Activated B cell treated with CpG ODN at 0.5 μM for 24 hours (primary cell): ENCODE measurements at regions not wholly inside any gene's neighbourhood (a gene's known extent, or its start where the extent isn't known, plus 50 kb on each side); places are given as distances from the start of the nearest gene placed in this dataset.
"Not testable (repeated sequence)": the region's sequence is repeated elsewhere in the genome, so short reads cannot be mapped to it uniquely, and the experiment has no call there.

Experiments
- ATAC-seq: fragments of 200-7000 bp; cut with Tn5 transposase; one replicate; pipeline ENCODE4 v1.10.0; 2021; ENCODE audit warnings: low read depth, mild to moderate bottlenecking, moderate library complexity
- CTCF ChIA-PET: fragments of 350-600 bp; sonication (Branson Sonifier 250); formaldehyde crosslinking; loops from one replicate; lab custom pipeline; 2021; ENCODE audit warnings: antibody characterized with exemption; lab: Charles Lee
- POLR2A ChIA-PET: fragments of 350-600 bp; sonication (Branson Sonifier 250); formaldehyde crosslinking; loops from one replicate; lab custom pipeline; 2021; ENCODE audit warnings: antibody characterized with exemption; lab: Charles Lee
- DNase-seq: peaks from one replicate; pipeline ENCODE4 v3.0.0; 2022
- H3K27ac Mint-ChIP-seq: one replicate; pipeline ENCODE4 v1.8.0; 2020; ENCODE audit warnings: mixed read lengths
- H3K27me3 Mint-ChIP-seq: one replicate; pipeline ENCODE4 v1.8.0; 2021; ENCODE audit warnings: mixed read lengths
- H3K36me3 Mint-ChIP-seq: one replicate; pipeline ENCODE4 v1.8.0; 2021; ENCODE audit warnings: low read depth, mixed read lengths
- H3K4me1 Mint-ChIP-seq: one replicate; pipeline ENCODE4 v1.8.0; 2021; ENCODE audit warnings: mixed read lengths
- H3K4me3 Mint-ChIP-seq: one replicate; pipeline ENCODE4 v1.8.0; 2020; ENCODE audit warnings: mild to moderate bottlenecking, mixed read lengths
- H3K9me3 Mint-ChIP-seq: one replicate; pipeline ENCODE4 v1.8.0; 2020; ENCODE audit warnings: mixed read lengths
- intact Hi-C: fragments of 100-400 bp; cut with micrococcal nuclease; formaldehyde crosslinking; loops from one replicate; pipeline ENCODE4 v1.15.1; 2024
- TF ChIP-seq, protein P1 (sequence below): fragments of 200-600 bp; IDR thresholded peaks from one replicate; pipeline ENCODE4 v1.8.0; 2022; ENCODE audit warnings: antibody characterized with exemption, mild to moderate bottlenecking

DNA sequence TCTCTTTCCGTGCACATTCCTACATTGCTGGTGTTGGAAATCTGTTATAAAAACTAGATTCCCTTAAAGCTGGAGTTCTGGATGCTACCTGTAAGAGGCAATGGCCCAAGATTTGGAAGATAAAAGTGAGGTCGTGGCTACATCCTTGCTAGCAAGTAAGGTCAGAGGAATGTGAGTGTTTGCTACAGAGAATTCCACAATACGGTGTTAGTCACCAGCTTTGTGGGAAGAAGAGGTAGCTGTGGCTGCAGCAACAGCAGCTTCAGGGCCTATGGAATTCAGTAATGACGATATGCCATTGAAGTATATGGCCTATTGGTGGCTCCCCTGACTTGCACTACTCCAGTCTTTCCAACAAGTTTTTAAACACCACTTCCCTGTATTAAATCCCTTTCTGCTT lies 227.7 kb upstream of the TMEM260 start:
- ATAC-seq (no peak), DNase-seq (no peak)
- Mint-ChIP-seq H3K4me3 (no peak overlapping the region), H3K9me3 (peaks cover 7% of the 10 kb centered on the region), H3K36me3 (no peaks in the 10 kb centered on the region), H3K4me1 (no peaks in the 10 kb centered on the region), H3K27me3 (no peaks in the 10 kb centered on the region), H3K27ac (no peak overlapping the region)
- ChIA-PET POLR2A (no interaction called here), CTCF (no interaction called here)
- TF ChIP-seq, protein P1, sequence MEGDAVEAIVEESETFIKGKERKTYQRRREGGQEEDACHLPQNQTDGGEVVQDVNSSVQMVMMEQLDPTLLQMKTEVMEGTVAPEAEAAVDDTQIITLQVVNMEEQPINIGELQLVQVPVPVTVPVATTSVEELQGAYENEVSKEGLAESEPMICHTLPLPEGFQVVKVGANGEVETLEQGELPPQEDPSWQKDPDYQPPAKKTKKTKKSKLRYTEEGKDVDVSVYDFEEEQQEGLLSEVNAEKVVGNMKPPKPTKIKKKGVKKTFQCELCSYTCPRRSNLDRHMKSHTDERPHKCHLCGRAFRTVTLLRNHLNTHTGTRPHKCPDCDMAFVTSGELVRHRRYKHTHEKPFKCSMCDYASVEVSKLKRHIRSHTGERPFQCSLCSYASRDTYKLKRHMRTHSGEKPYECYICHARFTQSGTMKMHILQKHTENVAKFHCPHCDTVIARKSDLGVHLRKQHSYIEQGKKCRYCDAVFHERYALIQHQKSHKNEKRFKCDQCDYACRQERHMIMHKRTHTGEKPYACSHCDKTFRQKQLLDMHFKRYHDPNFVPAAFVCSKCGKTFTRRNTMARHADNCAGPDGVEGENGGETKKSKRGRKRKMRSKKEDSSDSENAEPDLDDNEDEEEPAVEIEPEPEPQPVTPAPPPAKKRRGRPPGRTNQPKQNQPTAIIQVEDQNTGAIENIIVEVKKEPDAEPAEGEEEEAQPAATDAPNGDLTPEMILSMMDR: no peak
- intact Hi-C loops: no loop called here

DNA sequence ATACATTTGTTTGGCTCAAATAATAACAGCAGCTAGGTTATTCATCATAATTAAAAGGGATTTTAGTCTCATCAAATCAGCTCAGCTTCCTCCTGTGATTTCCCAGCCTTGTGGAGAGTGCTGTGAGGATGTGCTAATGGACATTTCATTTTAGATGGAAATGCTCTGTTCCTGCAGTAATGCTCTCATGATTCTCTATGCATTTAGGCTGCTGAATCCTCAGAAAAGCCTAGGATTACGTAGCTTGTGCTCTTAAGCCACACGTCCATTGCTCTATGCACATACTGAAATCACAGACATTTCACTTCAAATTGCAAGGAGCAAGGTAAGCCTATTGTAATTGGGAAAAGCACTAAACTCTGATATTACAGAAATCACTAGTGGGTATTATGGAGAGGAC lies 226.6 kb upstream of the TMEM260 start:
- Mint-ChIP-seq H3K4me3 (no peak overlapping the region), H3K4me1 (no peaks in the 10 kb centered on the region), H3K27me3 (no peaks in the 10 kb centered on the region), H3K36me3 (no peaks in the 10 kb centered on the region), H3K9me3 (peaks cover 7% of the 10 kb centered on the region), H3K27ac (no peak overlapping the region)
- ATAC-seq: no peak
- TF ChIP-seq, protein P1: no peak
- ChIA-PET CTCF (no interaction called here), POLR2A (no interaction called here)
- intact Hi-C loops: no loop called here
- no peak for DNase-seq

DNA sequence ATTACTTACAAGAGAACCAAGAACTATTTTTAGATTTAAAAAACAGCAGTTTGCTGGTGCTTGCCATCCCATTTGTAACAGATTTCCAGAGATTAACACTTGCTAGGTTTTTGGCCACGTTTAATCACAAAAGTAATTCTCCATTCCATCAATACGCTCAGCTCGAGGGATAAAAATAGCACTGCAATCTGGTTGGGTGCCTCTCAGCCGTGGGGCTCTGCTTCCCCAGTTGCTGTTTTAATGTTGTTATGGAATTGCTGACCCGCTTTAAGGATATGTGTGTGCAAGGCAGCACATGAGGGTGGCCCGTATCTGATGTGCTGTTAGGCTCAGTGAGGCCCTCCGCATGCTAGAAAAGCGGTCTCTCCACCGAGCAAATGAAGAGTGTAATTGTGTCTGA lies 222.2 kb upstream of the TMEM260 start:
- ChIA-PET CTCF (no interaction called here), POLR2A (no interaction called here)
- H3K27ac Mint-ChIP-seq: no peak overlapping the region
- intact Hi-C loops: no loop called here
- TF ChIP-seq, protein P1: no peak
- ATAC-seq (no peak), DNase-seq (no peak)
- no peaks in the 10 kb centered on the region for H3K27me3 Mint-ChIP-seq
- no peaks in the 10 kb centered on the region for H3K9me3 Mint-ChIP-seq
- H3K4me1 Mint-ChIP-seq: no peaks in the 10 kb centered on the region
- no peak overlapping the region for H3K4me3 Mint-ChIP-seq
- no peaks in the 10 kb centered on the region for H3K36me3 Mint-ChIP-seq

DNA sequence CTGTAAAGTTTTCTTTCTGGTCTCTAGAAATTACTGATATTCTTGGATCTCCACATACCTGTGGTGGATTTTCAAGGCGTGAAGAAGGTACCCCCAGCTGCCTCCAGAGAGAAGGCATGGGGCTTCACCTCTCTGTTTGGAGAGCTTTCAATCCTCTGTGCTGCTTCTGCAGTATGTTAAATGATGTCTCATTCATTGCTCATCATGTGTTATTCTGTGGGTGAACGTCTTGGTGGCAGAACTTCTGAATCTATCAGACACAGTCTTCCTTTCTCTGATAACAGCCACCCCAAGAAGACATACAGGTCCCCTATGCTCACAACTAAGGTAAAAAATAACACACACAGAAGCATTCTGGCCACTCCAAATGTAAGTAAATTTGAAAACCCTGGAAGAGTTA lies 221.3 kb upstream of the TMEM260 start:
- ChIA-PET CTCF (no interaction called here), POLR2A (no interaction called here)

DNA sequence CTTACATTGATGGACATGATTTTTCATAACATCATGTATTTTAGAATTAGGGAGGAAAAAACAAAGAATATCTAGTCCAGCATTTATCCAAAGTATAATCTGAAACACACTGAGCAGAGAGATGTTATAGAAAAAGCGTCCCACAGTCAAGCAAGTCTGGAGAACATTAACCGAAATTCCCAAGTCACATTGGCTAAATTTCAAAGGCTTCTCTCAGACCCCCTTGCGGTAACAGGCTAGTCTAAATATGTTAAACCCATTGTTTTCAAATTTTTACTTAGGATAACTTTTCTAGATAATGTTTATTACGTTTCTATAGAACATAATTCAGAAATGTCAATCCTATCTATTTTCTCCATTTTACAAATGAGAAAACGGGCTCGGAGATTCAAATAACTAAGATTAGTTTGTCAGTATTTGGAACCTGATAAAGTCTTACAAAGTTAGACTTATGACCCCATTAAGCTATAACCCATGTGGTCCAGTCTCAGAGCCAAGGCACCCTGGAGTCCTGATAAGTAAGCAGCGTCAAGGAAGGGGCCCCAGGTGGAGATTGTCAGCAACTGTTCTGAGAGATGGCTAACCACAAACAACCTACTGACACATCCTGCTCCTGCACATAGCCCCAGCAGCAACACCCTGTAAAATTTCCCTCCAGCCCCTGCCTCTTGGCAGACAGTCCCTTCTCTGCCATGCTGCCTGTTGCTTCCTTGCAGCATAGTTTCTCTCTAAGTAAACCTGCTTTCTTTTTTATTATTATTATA lies 220.6 kb upstream of the TMEM260 start:
- no peak for DNase-seq
- POLR2A ChIA-PET: no interaction called here
- no peak overlapping the region for H3K27ac Mint-ChIP-seq
- CTCF ChIA-PET: no interaction called here
- H3K4me1 Mint-ChIP-seq: no peaks in the 10 kb centered on the region
- ATAC-seq: no peak
- H3K9me3 Mint-ChIP-seq: no peaks in the 10 kb centered on the region
- H3K36me3 Mint-ChIP-seq: no peaks in the 10 kb centered on the region
- no peak overlapping the region for H3K4me3 Mint-ChIP-seq
- intact Hi-C loops: no loop called here
- TF ChIP-seq, protein P1: no peak
- peaks cover 2% of the 10 kb centered on the region for H3K27me3 Mint-ChIP-seq

More for the DNA sequence above, 221.3 kb upstream of the TMEM260 start:
- no peaks in the 10 kb centered on the region for H3K4me1 Mint-ChIP-seq
- intact Hi-C loops: no loop called here
- H3K4me3 Mint-ChIP-seq: no peak overlapping the region
- TF ChIP-seq, protein P1: no peak
- H3K27me3 Mint-ChIP-seq: peaks cover 2% of the 10 kb centered on the region
- H3K9me3 Mint-ChIP-seq: no peaks in the 10 kb centered on the region
- DNase-seq (no peak), ATAC-seq (no peak)
- H3K27ac Mint-ChIP-seq: no peak overlapping the region
- H3K36me3 Mint-ChIP-seq: no peaks in the 10 kb centered on the region

DNA sequence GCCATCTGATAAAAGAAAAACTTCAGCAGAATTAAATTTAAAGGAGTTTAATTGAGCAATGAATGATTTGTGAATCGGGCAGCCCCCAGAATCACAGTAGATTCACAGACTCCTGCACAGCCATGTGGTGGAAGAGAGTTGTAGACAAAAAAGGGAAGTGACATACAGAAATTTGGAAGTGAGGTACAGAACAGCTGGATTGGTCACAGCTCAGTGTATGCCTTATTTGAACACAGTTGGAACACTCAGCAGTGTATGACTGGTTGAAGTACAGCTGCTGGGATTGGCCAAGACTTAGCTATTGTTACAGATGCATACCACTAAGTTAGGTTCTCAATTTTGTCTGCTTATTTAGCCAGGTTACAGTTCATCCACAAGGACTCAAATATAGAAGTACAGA lies 213.9 kb upstream of the TMEM260 start:
- DNase-seq, H3K27ac Mint-ChIP-seq, POLR2A ChIA-PET, H3K4me1 Mint-ChIP-seq, intact Hi-C loops, H3K9me3 Mint-ChIP-seq, H3K27me3 Mint-ChIP-seq, ATAC-seq, H3K36me3 Mint-ChIP-seq, CTCF ChIA-PET, H3K4me3 Mint-ChIP-seq: not testable (repeated sequence)
